Eye (tissue), 1 donor: ENCODE measurements at regions not wholly inside any gene's neighbourhood (a gene's known extent, or its start where the extent isn't known, plus 50 kb on each side); places are given as distances from the start of the nearest gene placed in this dataset.
"Not testable (repeated sequence)": the region's sequence is repeated elsewhere in the genome, so short reads cannot be mapped to it uniquely, and the experiment has no call there.

ENCODE experiments used
- DNase-seq: peaks from one replicate; pipeline ENCODE4 v3.0.0-alpha.2; 2015

GRCh38 chr14:105711841-105712460, 185.6 kb downstream of the TMEM121 start:
- DNase-seq, result no peak

GRCh38 chr14:105712670-105713069, 186.3 kb downstream of the TMEM121 start:
- DNase-seq, result not testable (repeated sequence)

- DNase-seq, result not testable (repeated sequence)
These were observed 186.8 kb downstream of the TMEM121 start for GRCh38 chr14:105713160-105713559.

- DNase-seq, result not testable (repeated sequence)
These were observed 187.5 kb downstream of the TMEM121 start for GRCh38 chr14:105713836-105714235.

GRCh38 chr14:105718787-105719186, 192.4 kb downstream of the TMEM121 start:
- not testable (repeated sequence) for DNase-seq

GRCh38 chr14:105720106-105720505, 193.7 kb downstream of the TMEM121 start:
- not testable (repeated sequence) for DNase-seq

GRCh38 chr14:105720852-105721601, 194.6 kb downstream of the TMEM121 start:
- DNase-seq, result not testable (repeated sequence)

GRCh38 chr14:105721602-105721970, 195.2 kb downstream of the TMEM121 start:
- DNase-seq, result not testable (repeated sequence)

- not testable (repeated sequence) for DNase-seq
These were observed 195.8 kb downstream of the TMEM121 start for GRCh38 chr14:105721996-105722709.

- not testable (repeated sequence) for DNase-seq
These were observed 196.9 kb downstream of the TMEM121 start for GRCh38 chr14:105723271-105723670.

- not testable (repeated sequence) for DNase-seq
These were observed 197.4 kb downstream of the TMEM121 start for GRCh38 chr14:105723776-105724175.

- DNase-seq, result not testable (repeated sequence)
These were observed 203.5 kb downstream of the TMEM121 start for GRCh38 chr14:105729825-105730368.

- not testable (repeated sequence) for DNase-seq
These were observed 204.3 kb downstream of the TMEM121 start for GRCh38 chr14:105730731-105731130.

- not testable (repeated sequence) for DNase-seq
These were observed 205.0 kb downstream of the TMEM121 start for GRCh38 chr14:105731221-105731985.

GRCh38 chr14:105733081-105734065, 207.0 kb downstream of the TMEM121 start:
- DNase-seq, result no peak

GRCh38 chr14:105734241-105734640, 207.9 kb downstream of the TMEM121 start:
- not testable (repeated sequence) for DNase-seq

- DNase-seq, result not testable (repeated sequence)
These were observed 209.9 kb downstream of the TMEM121 start for GRCh38 chr14:105736331-105736730.

GRCh38 chr14:105737504-105738246, 211.3 kb downstream of the TMEM121 start:
- no peak for DNase-seq

- DNase-seq, result no peak
These were observed 212.3 kb downstream of the TMEM121 start for GRCh38 chr14:105738638-105739037.

GRCh38 chr14:105739331-105740102, 213.1 kb downstream of the TMEM121 start:
- no peak for DNase-seq
